SK-N-SH treated with all-trans-retinoic acid at 6 μM for 48 hours (cell line): ENCODE measurements at regions not wholly inside any gene's neighbourhood (a gene's known extent, or its start where the extent isn't known, plus 50 kb on each side); places are given as distances from the start of the nearest gene placed in this dataset.

Source experiments
- BACH2 ChIP-seq: fragments of 250-450 bp; sonication (Bioruptor Pico); IDR thresholded peaks from 2 replicates; pipeline ENCODE4 v1.9.0; 2021; ENCODE audit warnings: mild to moderate bottlenecking, borderline replicate concordance
- CSDC2 ChIP-seq: fragments of 250-450 bp; sonication (Bioruptor Pico); IDR thresholded peaks from 2 replicates; pipeline ENCODE4 v1.5.0; 2020; ENCODE audit warnings: mild to moderate bottlenecking, moderate library complexity
- ESRRG ChIP-seq: fragments of 250-450 bp; sonication (Bioruptor Pico); IDR thresholded peaks from 2 replicates; pipeline ENCODE4 v1.6.1; 2021; ENCODE audit warnings: mild to moderate bottlenecking
- PATZ1 ChIP-seq: fragments of 250-450 bp; sonication (Bioruptor Pico); IDR thresholded peaks from 2 replicates; pipeline ENCODE4 v1.8.0; 2020; ENCODE audit warnings: mild to moderate bottlenecking, moderate library complexity, borderline replicate concordance
- POU6F1 ChIP-seq: fragments of 250-450 bp; sonication (Bioruptor Pico); IDR thresholded peaks from 2 replicates; pipeline ENCODE4 v1.8.0; 2021; ENCODE audit warnings: low read depth, mild to moderate bottlenecking, moderate library complexity, borderline replicate concordance
- RARB ChIP-seq: fragments of 250-450 bp; sonication (Bioruptor Pico); IDR thresholded peaks from 2 replicates; pipeline ENCODE4 v1.8.0; 2021; ENCODE audit warnings: mild to moderate bottlenecking, moderate library complexity
- ZFP3 ChIP-seq: fragments of 250-450 bp; sonication (Bioruptor Pico); IDR thresholded peaks from 2 replicates; pipeline ENCODE4 v1.5.0; 2020; ENCODE audit warnings: mild to moderate bottlenecking, moderate library complexity
- TF ChIP-seq, protein P1 (sequence below): fragments of 250-450 bp; sonication (Bioruptor Pico); IDR thresholded peaks from 2 replicates; pipeline ENCODE4 v1.5.1; 2020; ENCODE audit warnings: low read depth, mild to moderate bottlenecking, moderate library complexity

- TF ChIP-seq ZFP3 (CRISPR knock-in tag): no peak
- TF ChIP-seq, protein P1, sequence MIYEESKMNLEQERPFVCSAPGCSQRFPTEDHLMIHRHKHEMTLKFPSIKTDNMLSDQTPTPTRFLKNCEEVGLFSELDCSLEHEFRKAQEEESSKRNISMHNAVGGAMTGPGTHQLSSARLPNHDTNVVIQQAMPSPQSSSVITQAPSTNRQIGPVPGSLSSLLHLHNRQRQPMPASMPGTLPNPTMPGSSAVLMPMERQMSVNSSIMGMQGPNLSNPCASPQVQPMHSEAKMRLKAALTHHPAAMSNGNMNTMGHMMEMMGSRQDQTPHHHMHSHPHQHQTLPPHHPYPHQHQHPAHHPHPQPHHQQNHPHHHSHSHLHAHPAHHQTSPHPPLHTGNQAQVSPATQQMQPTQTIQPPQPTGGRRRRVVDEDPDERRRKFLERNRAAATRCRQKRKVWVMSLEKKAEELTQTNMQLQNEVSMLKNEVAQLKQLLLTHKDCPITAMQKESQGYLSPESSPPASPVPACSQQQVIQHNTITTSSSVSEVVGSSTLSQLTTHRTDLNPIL: no peak
- TF ChIP-seq CSDC2 (CRISPR knock-in tag): no peak
- TF ChIP-seq RARB: no peak
- TF ChIP-seq BACH2 (CRISPR knock-in tag): no peak
- TF ChIP-seq ESRRG (CRISPR knock-in tag): no peak
- no peak for TF ChIP-seq PATZ1
- TF ChIP-seq POU6F1 (CRISPR knock-in tag): no peak
These were observed 772.6 kb upstream of the FAM98A start for GRCh38 chr2:34371711-34372110.
